GM23248 (cell line): ENCODE measurements at regions not wholly inside any gene's neighbourhood (a gene's known extent, or its start where the extent isn't known, plus 50 kb on each side); places are given as distances from the start of the nearest gene placed in this dataset.

Experiments
- DNase-seq: peaks from one replicate; pipeline ENCODE4 v3.0.0-alpha.2; 2015
- H2AFZ ChIP-seq: fragments of 200-600 bp; sonication (generic); 2 replicates; pipeline ENCODE4 v1.6.1; 2016; ENCODE audit warnings: antibody characterized with exemption
- H3F3A ChIP-seq: fragments of 200-600 bp; sonication (generic); 2 replicates; pipeline ENCODE4 v1.6.1; 2016; ENCODE audit warnings: mild to moderate bottlenecking, antibody characterized with exemption, mixed run types; ENCODE audit not compliant: insufficient read depth
- H3K27ac ChIP-seq: fragments of 200-600 bp; sonication (generic); 2 replicates; pipeline ENCODE4 v1.5.1; 2016; ENCODE audit warnings: mild to moderate bottlenecking
- H3K27me3 ChIP-seq: fragments of 200-600 bp; sonication (generic); replicated peaks from 2 replicates; pipeline ENCODE4 v1.6.1; 2016; ENCODE audit warnings: mild to moderate bottlenecking; ENCODE audit not compliant: insufficient read depth
- H3K36me3 ChIP-seq: fragments of 200-600 bp; sonication (generic); 2 replicates; pipeline ENCODE4 v1.6.1; 2016; ENCODE audit warnings: low read depth, mild to moderate bottlenecking
- H3K4me1 ChIP-seq: fragments of 200-600 bp; sonication (generic); 2 replicates; pipeline ENCODE4 v1.6.1; 2016; ENCODE audit warnings: mild to moderate bottlenecking; ENCODE audit not compliant: insufficient read depth
- H3K4me2 ChIP-seq: fragments of 200-600 bp; sonication (generic); one replicate; pipeline ENCODE4 v1.6.1; 2016; ENCODE audit warnings: mild to moderate bottlenecking; ENCODE audit not compliant: unreplicated experiment
- H3K4me3 ChIP-seq: fragments of 200-600 bp; sonication (generic); 2 replicates; pipeline ENCODE4 v1.5.1; 2016; ENCODE audit warnings: mild to moderate bottlenecking
- H3K79me2 ChIP-seq: fragments of 200-600 bp; sonication (generic); 2 replicates; pipeline ENCODE4 v1.6.1; 2016; ENCODE audit warnings: mild to moderate bottlenecking; ENCODE audit not compliant: insufficient read depth
- H3K9ac ChIP-seq: fragments of 200-600 bp; sonication (generic); 2 replicates; pipeline ENCODE4 v1.6.1; 2016; ENCODE audit warnings: mild to moderate bottlenecking
- H3K9me2 ChIP-seq: fragments of 200-600 bp; sonication (generic); 2 replicates; pipeline ENCODE4 v1.6.1; 2016; ENCODE audit warnings: mixed run types, mild to moderate bottlenecking, moderate library complexity; ENCODE audit not compliant: insufficient read depth
- H3K9me3 ChIP-seq: fragments of 200-600 bp; sonication (generic); one replicate; pipeline ENCODE4 v1.6.1; 2017; ENCODE audit warnings: low read depth
- H4K20me1 ChIP-seq: fragments of 200-600 bp; sonication (generic); 2 replicates; pipeline ENCODE4 v1.6.0; 2016; ENCODE audit not compliant: insufficient read depth
- EZH2 ChIP-seq: fragments of 200-600 bp; sonication (generic); IDR thresholded peaks from 2 replicates; pipeline ENCODE4 v1.6.1; 2018; ENCODE audit warnings: antibody characterized with exemption, mild to moderate bottlenecking; ENCODE audit not compliant: insufficient read depth, poor library complexity, severe bottlenecking
- EZH2phosphoT487 ChIP-seq: fragments of 200-600 bp; sonication (generic); IDR thresholded peaks from 2 replicates; pipeline ENCODE4 v1.6.1; 2018; ENCODE audit warnings: antibody characterized with exemption, moderate library complexity, mild to moderate bottlenecking, low read depth; ENCODE audit not compliant: insufficient read depth
- WGBS, 2 experiments: methylation state at CpG; one replicate each; pipeline ENCODE4 v1.1.6; 2015 to 2017; ENCODE audit warnings: low lambda C conversion rate in 2 of 2, low coverage in 1 of 2; ENCODE audit errors: missing lambda C conversion rate in 2 of 2; 5-methylcytosine and 5-hydroxymethylcytosine counted together
- in situ Hi-C: fragments of 300-500 bp; cut with MboI; formaldehyde crosslinking; loops from 2 replicates; pipeline ENCODE4 v1.15.0; 2020

- Histone ChIP-seq H2AFZ (no peak overlapping the region), H3K4me1 (no peaks in the 10 kb centered on the region), H3K9ac (no peak overlapping the region), H3K27me3 (no peaks in the 10 kb centered on the region), H3K36me3 (no peaks in the 10 kb centered on the region), H4K20me1 (no peaks in the 10 kb centered on the region), H3K4me3 (no peak overlapping the region), H3F3A (no peaks in the 10 kb centered on the region), H3K9me2 (no peaks in the 10 kb centered on the region), H3K79me2 (no peaks in the 10 kb centered on the region), H3K4me2 (no peak overlapping the region), H3K27ac (no peak overlapping the region), H3K9me3 (no peaks in the 10 kb centered on the region)
- DNase-seq: no peak
- TF ChIP-seq EZH2 (no peak), EZH2phosphoT487 (no peak)
- in situ Hi-C loops: no loop called here
- 71 to 73% methylated on average over 12 of the region's 12 CpGs for WGBS, 2 experiments
These were observed 120.5 kb upstream of the HS6ST1 start for GRCh38 chr2:128439031-128439790.

DNA sequence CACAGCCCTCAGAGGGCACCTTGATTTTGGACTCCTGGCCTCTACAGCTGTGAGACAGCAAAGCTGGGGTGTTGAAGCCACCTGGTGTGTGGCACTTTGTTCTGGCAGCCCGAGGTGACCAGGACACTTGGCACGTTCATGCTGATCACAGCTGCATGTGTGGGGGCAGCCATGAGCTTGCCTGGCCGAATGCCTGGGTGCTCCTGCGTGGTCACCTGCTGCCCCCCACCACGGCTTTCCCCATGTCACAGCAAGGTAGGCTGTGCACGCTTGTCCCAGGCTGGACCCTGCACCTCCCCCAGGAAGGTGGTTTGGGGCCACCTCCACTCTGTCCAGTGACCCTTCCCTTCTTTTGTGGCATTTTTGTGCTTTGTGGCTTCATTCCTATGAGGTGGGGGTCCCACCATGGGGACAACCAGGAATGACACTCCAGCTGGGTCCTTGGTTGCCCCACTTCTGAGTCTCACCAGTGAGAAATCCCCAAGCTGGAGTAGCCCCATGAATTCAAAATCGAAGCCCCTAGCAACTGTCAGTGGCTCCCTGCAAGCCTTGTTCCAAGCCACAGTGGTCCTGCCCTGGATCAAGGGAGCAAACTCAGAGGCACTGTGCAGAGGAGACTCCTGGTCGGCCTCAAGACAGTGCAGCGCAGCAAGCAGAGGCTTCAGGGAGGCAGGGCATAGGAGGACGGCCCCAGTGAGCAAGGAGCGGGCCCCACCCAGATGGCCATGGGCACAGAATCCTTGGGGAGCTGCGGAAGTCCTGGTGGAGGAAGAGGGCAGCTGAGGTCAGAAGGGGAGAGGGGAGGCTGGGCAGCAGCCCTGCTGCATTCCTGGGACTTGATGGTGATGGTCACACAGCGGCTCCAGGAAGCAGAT lies 121.4 kb upstream of the HS6ST1 start:
- no peak overlapping the region for H3K4me2 ChIP-seq

GRCh38 chr2:128440666-128441340 lies 122.1 kb upstream of the HS6ST1 start:
- H3K9me2 ChIP-seq: no peaks in the 10 kb centered on the region
- no peaks in the 10 kb centered on the region for H3F3A ChIP-seq
- DNase-seq: no peak
- TF ChIP-seq EZH2phosphoT487: no peak
- no peak for TF ChIP-seq EZH2
- no peaks in the 10 kb centered on the region for H3K79me2 ChIP-seq
- H3K4me3 ChIP-seq: no peak overlapping the region
- H4K20me1 ChIP-seq: no peaks in the 10 kb centered on the region
- in situ Hi-C loops: no loop called here
- no peaks in the 10 kb centered on the region for H3K27me3 ChIP-seq
- no peak overlapping the region for H3K4me2 ChIP-seq
- no peak overlapping the region for H3K27ac ChIP-seq
- H3K36me3 ChIP-seq: no peaks in the 10 kb centered on the region
- H3K9me3 ChIP-seq: no peaks in the 10 kb centered on the region
- 82 to 88% methylated on average over 13 to 14 of the region's 14 CpGs for WGBS, 2 experiments
- H3K4me1 ChIP-seq: no peaks in the 10 kb centered on the region
- H3K9ac ChIP-seq: no peak overlapping the region
- H2AFZ ChIP-seq: no peak overlapping the region

More for the DNA sequence above, 121.4 kb upstream of the HS6ST1 start:
- Histone ChIP-seq H3K4me1 (no peaks in the 10 kb centered on the region), H3K9me2 (no peaks in the 10 kb centered on the region), H2AFZ (no peak overlapping the region), H3K9me3 (no peaks in the 10 kb centered on the region), H3K27me3 (no peaks in the 10 kb centered on the region), H3K36me3 (no peaks in the 10 kb centered on the region), H3F3A (no peaks in the 10 kb centered on the region), H4K20me1 (no peaks in the 10 kb centered on the region), H3K27ac (no peak overlapping the region), H3K4me3 (no peak overlapping the region), H3K9ac (no peak overlapping the region), H3K79me2 (no peaks in the 10 kb centered on the region)
- 82% methylated on average over 13 of the region's 13 CpGs for WGBS, 2 experiments
- TF ChIP-seq EZH2phosphoT487: no peak
- no peak for TF ChIP-seq EZH2
- in situ Hi-C loops: no loop called here
- DNase-seq: no peak

DNA sequence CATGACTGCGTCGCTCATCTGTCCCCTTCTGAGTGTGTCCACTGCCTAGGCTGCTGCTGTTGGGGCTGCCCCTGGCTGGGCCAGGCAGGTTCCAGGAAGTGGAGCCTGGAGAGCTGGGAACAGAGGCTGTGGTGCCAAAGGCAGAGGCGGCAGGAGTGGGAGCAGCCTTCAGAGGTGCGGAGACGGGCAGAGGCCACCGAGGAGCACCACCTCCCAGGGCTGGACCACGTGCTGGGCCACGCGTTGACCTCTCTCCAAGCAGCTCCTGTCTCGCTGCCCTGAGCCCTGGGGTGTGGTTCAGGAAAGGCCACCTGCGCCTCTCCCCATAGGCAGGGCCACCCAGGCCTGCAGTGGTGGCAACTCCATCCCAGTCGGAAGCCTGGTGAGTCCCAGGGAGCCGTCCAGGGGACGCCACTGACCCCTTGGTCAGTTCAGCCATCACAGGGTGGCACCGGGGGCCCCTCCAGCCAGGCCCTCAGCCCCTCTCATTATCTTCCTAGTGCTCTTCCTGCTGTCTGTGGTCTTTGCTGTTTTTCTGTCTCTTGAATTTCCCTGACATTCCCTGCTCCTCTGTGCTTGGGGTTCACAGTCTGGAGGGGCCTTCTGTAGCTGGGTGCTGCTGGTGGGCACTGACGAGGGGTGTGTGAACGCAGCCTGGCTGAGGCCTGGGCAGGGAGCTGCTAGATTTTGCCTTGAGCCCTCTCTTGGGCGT lies 122.8 kb upstream of the HS6ST1 start:
- no peaks in the 10 kb centered on the region for H3K4me1 ChIP-seq
- H3K27me3 ChIP-seq: no peaks in the 10 kb centered on the region
- DNase-seq: no peak
- H3K79me2 ChIP-seq: no peaks in the 10 kb centered on the region
- TF ChIP-seq EZH2 (no peak), EZH2phosphoT487 (no peak)
- no peaks in the 10 kb centered on the region for H3K9me3 ChIP-seq
- H2AFZ ChIP-seq: no peak overlapping the region
- 90 to 91% methylated on average over 18 of the region's 18 CpGs for WGBS, 2 experiments
- no peaks in the 10 kb centered on the region for H3F3A ChIP-seq
- H3K4me2 ChIP-seq: no peak overlapping the region
- H3K27ac ChIP-seq: no peak overlapping the region
- no peaks in the 10 kb centered on the region for H3K9me2 ChIP-seq
- H3K4me3 ChIP-seq: no peak overlapping the region
- no peaks in the 10 kb centered on the region for H3K36me3 ChIP-seq
- in situ Hi-C loops: no loop called here
- H4K20me1 ChIP-seq: no peaks in the 10 kb centered on the region
- no peak overlapping the region for H3K9ac ChIP-seq
